WTC11 (cell line): ENCODE measurements at regions not wholly inside any gene's neighbourhood (a gene's known extent, or its start where the extent isn't known, plus 50 kb on each side); places are given as distances from the start of the nearest gene placed in this dataset.

Source experiments
- JUN ChIP-seq: sonication (generic); formaldehyde crosslinking; IDR thresholded peaks from 2 replicates; pipeline ENCODE4 v1.8.0; 2023; ENCODE audit warnings: mild to moderate bottlenecking, missing genetic modification reagents
- TF ChIP-seq, protein P1 (sequence below): fragments of 250-450 bp; sonication (Bioruptor Pico); conservative IDR thresholded peaks from 2 replicates; pipeline ENCODE4 v1.9.0; 2021; ENCODE audit warnings: mild to moderate bottlenecking
- TF ChIP-seq, protein P2 (sequence below): sonication (generic); formaldehyde crosslinking; IDR thresholded peaks from 2 replicates; pipeline ENCODE4 v1.8.1; 2022; ENCODE audit warnings: low read depth, missing genetic modification reagents, borderline replicate concordance
- TF ChIP-seq, protein P3 (sequence below): fragments of 200-600 bp; IDR thresholded peaks from 2 replicates; pipeline ENCODE4 v1.8.0; 2022; ENCODE audit warnings: antibody characterized with exemption
- TF ChIP-seq, protein P4 (sequence below): sonication (generic); formaldehyde crosslinking; IDR thresholded peaks from 2 replicates; pipeline ENCODE4 v1.8.0; 2022; ENCODE audit warnings: mild to moderate bottlenecking, missing genetic modification reagents

DNA sequence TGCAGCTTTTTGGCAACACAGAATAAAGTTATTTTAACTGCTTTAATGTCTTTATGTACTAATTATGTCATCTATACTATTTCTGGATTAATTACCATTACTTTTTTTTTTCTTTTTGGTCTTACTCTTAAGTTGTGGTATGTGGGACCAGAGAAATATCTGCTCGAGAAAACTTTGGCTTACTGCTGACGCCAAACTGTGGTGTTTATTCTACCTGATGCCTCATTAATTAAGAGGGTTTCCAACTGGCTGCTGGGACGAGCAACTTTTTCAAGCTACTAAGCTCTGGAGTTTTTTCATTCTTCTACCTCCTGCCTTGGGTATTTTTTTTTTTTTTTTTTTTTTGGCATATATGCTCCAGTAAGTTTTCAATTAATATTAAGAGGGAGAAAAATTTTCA lies 1257.5 kb downstream of the FSCB start:
- TF ChIP-seq, protein P1, sequence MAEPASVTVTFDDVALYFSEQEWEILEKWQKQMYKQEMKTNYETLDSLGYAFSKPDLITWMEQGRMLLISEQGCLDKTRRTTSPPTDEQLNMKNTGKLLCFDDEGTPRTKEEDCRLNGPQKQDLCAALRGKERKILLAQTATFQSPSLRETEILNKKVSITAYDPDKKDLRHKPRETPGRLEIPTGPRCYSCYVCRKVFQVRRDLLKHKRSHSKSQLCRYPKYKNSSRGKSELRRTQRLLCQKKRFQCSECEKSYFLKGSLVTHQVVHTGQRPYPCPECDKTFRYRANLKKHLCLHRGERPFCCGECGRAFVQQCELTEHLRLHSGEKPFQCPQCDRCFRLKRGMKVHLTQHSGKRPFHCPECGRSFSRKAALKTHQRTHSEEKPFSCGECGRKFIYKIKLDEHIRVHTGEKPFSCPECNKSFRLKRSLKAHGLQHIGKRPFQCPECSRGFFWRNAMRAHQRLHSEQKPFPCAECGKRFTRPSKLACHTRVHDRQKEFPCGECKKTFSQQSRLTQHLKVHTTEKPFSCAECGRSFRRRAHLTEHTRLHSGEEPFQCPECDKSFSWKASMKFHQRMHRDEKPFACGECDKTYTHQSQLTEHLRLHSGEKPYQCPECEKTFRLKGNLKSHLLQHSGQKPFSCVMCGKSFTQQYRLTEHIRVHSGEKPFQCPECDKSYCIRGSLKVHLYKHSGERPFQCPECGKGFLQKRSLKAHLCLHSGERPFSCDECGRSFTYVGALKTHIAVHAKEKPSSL (CRISPR knock-in tag) = no peak
- TF ChIP-seq, protein P2, sequence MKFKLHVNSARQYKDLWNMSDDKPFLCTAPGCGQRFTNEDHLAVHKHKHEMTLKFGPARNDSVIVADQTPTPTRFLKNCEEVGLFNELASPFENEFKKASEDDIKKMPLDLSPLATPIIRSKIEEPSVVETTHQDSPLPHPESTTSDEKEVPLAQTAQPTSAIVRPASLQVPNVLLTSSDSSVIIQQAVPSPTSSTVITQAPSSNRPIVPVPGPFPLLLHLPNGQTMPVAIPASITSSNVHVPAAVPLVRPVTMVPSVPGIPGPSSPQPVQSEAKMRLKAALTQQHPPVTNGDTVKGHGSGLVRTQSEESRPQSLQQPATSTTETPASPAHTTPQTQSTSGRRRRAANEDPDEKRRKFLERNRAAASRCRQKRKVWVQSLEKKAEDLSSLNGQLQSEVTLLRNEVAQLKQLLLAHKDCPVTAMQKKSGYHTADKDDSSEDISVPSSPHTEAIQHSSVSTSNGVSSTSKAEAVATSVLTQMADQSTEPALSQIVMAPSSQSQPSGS = no peak
- no peak for TF ChIP-seq JUN (CRISPR knock-in tag)
- TF ChIP-seq, protein P3, sequence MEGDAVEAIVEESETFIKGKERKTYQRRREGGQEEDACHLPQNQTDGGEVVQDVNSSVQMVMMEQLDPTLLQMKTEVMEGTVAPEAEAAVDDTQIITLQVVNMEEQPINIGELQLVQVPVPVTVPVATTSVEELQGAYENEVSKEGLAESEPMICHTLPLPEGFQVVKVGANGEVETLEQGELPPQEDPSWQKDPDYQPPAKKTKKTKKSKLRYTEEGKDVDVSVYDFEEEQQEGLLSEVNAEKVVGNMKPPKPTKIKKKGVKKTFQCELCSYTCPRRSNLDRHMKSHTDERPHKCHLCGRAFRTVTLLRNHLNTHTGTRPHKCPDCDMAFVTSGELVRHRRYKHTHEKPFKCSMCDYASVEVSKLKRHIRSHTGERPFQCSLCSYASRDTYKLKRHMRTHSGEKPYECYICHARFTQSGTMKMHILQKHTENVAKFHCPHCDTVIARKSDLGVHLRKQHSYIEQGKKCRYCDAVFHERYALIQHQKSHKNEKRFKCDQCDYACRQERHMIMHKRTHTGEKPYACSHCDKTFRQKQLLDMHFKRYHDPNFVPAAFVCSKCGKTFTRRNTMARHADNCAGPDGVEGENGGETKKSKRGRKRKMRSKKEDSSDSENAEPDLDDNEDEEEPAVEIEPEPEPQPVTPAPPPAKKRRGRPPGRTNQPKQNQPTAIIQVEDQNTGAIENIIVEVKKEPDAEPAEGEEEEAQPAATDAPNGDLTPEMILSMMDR = no peak
- TF ChIP-seq, protein P4, sequence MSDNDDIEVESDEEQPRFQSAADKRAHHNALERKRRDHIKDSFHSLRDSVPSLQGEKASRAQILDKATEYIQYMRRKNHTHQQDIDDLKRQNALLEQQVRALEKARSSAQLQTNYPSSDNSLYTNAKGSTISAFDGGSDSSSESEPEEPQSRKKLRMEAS (CRISPR knock-in tag) = no peak
